OCI-LY7 (cell line): ENCODE measurements at regions not wholly inside any gene's neighbourhood (a gene's known extent, or its start where the extent isn't known, plus 50 kb on each side); places are given as distances from the start of the nearest gene placed in this dataset.

Source experiments
- BruUV-seq: library from RNA; stranded (reverse); fragments of 400-500 nt; replicated peaks from 2 replicates; lab custom pipeline; 2021; lab: Mats Ljungman, UMichigan
- CTCF ChIA-PET: fragments of 300-600 bp; sonication (Branson Sonifier 250); formaldehyde crosslinking; loops from one replicate; lab custom pipeline; 2022; ENCODE audit warnings: antibody characterized with exemption; ENCODE audit not compliant: unreplicated experiment; lab: Charles Lee
- POLR2A ChIA-PET: fragments of 300-600 bp; sonication (Branson Sonifier 250); formaldehyde crosslinking; loops from one replicate; lab custom pipeline; 2022; ENCODE audit warnings: antibody characterized with exemption; lab: Charles Lee
- DNase-seq: peaks from one replicate; pipeline ENCODE4 v3.0.0-alpha.2; 2015; ENCODE audit warnings: low spot score
- H2AFZ ChIP-seq: fragments of 200-600 bp; sonication (generic), shearing (Covaris generic); 2 replicates; pipeline ENCODE4 v1.6.1; 2014; ENCODE audit warnings: mild to moderate bottlenecking, antibody characterized with exemption, low read length, moderate library complexity
- H3K27ac ChIP-seq: fragments of 200-600 bp; sonication (generic); 2 replicates; pipeline ENCODE4 v1.5.1; 2014; ENCODE audit warnings: mixed run types, low read depth, mild to moderate bottlenecking, moderate library complexity, low read length, inconsistent platforms; ENCODE audit not compliant: poor library complexity, severe bottlenecking
- H3K36me3 ChIP-seq: fragments of 200-600 bp; sonication (generic); 2 replicates; pipeline ENCODE4 v1.6.1; 2014; ENCODE audit warnings: mild to moderate bottlenecking, antibody characterized with exemption, low read length, moderate library complexity, mixed read lengths; ENCODE audit not compliant: insufficient read depth
- H3K4me1 ChIP-seq: fragments of 200-600 bp; sonication (generic); 2 replicates; pipeline ENCODE4 v1.5.1; 2014; ENCODE audit warnings: mild to moderate bottlenecking, low read length; ENCODE audit not compliant: insufficient read depth, poor library complexity, severe bottlenecking
- H3K4me2 ChIP-seq: fragments of 200-600 bp; sonication (generic); 2 replicates; pipeline ENCODE4 v1.6.1; 2014; ENCODE audit warnings: mild to moderate bottlenecking, low read length
- H3K4me3 ChIP-seq: fragments of 200-600 bp; sonication (generic); 2 replicates; pipeline ENCODE4 v1.5.1; 2014; ENCODE audit warnings: mild to moderate bottlenecking, low read depth, low read length; ENCODE audit not compliant: poor library complexity, severe bottlenecking
- H3K79me2 ChIP-seq: fragments of 200-600 bp; sonication (generic); 2 replicates; pipeline ENCODE4 v1.6.1; 2016; ENCODE audit warnings: low read depth, mild to moderate bottlenecking, low read length, moderate library complexity, mixed read lengths; ENCODE audit not compliant: insufficient read depth
- H3K9me2 ChIP-seq: fragments of 200-600 bp; sonication (generic); 2 replicates; pipeline ENCODE4 v1.6.1; 2016; ENCODE audit warnings: mild to moderate bottlenecking, low read length, mixed read lengths; ENCODE audit not compliant: insufficient read depth
- H3K9me3 ChIP-seq: fragments of 200-600 bp; sonication (generic); 2 replicates; pipeline ENCODE4 v1.6.1; 2014; ENCODE audit warnings: mild to moderate bottlenecking, mixed run types, low read length, mixed read lengths
- H4K20me1 ChIP-seq: fragments of 200-600 bp; sonication (generic); 2 replicates; pipeline ENCODE4 v1.6.1; 2014; ENCODE audit warnings: mild to moderate bottlenecking, antibody characterized with exemption, low read length, moderate library complexity, mixed read lengths; ENCODE audit not compliant: insufficient read depth
- CTCF ChIP-seq: fragments of 200-600 bp; sonication (generic); conservative IDR thresholded peaks from 2 replicates; pipeline ENCODE4 v1.5.1; 2014; ENCODE audit warnings: mild to moderate bottlenecking, antibody characterized with exemption, low read length, moderate library complexity, mixed read lengths
- EZH2phosphoT487 ChIP-seq: fragments of 200-600 bp; sonication (generic); IDR thresholded peaks from 2 replicates; pipeline ENCODE4 v1.6.1; 2018; ENCODE audit warnings: low read depth, borderline replicate concordance, mild to moderate bottlenecking, mixed run types, antibody characterized with exemption, low read length, moderate library complexity, mixed read lengths
- intact Hi-C: fragments of 100-400 bp; cut with micrococcal nuclease; formaldehyde crosslinking; loops from one replicate; pipeline ENCODE4 v1.10.0; 2022; ENCODE audit not compliant: unreplicated experiment

GRCh38 chr9:117800389-117800788, 96.2 kb downstream of the TLR4 start:
- CTCF ChIA-PET, result no interaction called here
- no peak overlapping the region for H3K27ac ChIP-seq
- no peaks in the 10 kb centered on the region for H3K4me1 ChIP-seq
- no peak overlapping the region for H2AFZ ChIP-seq
- no peaks in the 10 kb centered on the region for H3K9me2 ChIP-seq
- no peak for DNase-seq
- no TSS peak for BruUV-seq
- TF ChIP-seq CTCF (no peak), EZH2phosphoT487 (no peak)
- H3K4me3 ChIP-seq, result no peak overlapping the region
- H3K9me3 ChIP-seq, result no peaks in the 10 kb centered on the region
- H3K36me3 ChIP-seq, result no peaks in the 10 kb centered on the region
- no peaks in the 10 kb centered on the region for H3K79me2 ChIP-seq
- no peaks in the 10 kb centered on the region for H4K20me1 ChIP-seq
- POLR2A ChIA-PET, result interaction anchor here (0.6 kb wide), 1 partner anchor 1104 kb away, joined by 3 read pairs; no protein-coding TSS in a partner anchor
- no peak overlapping the region for H3K4me2 ChIP-seq
- intact Hi-C loops, result no loop called here

- H3K9me2 ChIP-seq, result no peaks in the 10 kb centered on the region
- ChIA-PET CTCF (no interaction called here), POLR2A (no interaction called here)
- intact Hi-C loops, result loop anchor here (5.0 kb wide), 1 partner anchor 47 kb away; no protein-coding TSS in a partner anchor
- H3K27ac ChIP-seq, result no peak overlapping the region
- no peak overlapping the region for H3K4me2 ChIP-seq
- H2AFZ ChIP-seq, result no peak overlapping the region
- H3K4me3 ChIP-seq, result no peak overlapping the region
- TF ChIP-seq EZH2phosphoT487, result no peak
- no peaks in the 10 kb centered on the region for H3K36me3 ChIP-seq
- DNase-seq, result no peak
- H4K20me1 ChIP-seq, result no peaks in the 10 kb centered on the region
- H3K79me2 ChIP-seq, result no peaks in the 10 kb centered on the region
- BruUV-seq, result no TSS peak
- no peaks in the 10 kb centered on the region for H3K4me1 ChIP-seq
- H3K9me3 ChIP-seq, result no peaks in the 10 kb centered on the region
These were observed 105.5 kb downstream of the TLR4 start for GRCh38 chr9:117809751-117810150.

GRCh38 chr9:117815315-117815714, 111.1 kb downstream of the TLR4 start:
- no peak for TF ChIP-seq EZH2phosphoT487
- no peaks in the 10 kb centered on the region for H3K9me2 ChIP-seq
- H3K9me3 ChIP-seq, result no peaks in the 10 kb centered on the region
- no peak for DNase-seq
- no peaks in the 10 kb centered on the region for H4K20me1 ChIP-seq
- no peak overlapping the region for H2AFZ ChIP-seq
- no peaks in the 10 kb centered on the region for H3K36me3 ChIP-seq
- no peak overlapping the region for H3K4me2 ChIP-seq
- no peak overlapping the region for H3K4me3 ChIP-seq
- intact Hi-C loops, result no loop called here
- BruUV-seq, result no TSS peak
- POLR2A ChIA-PET, result no interaction called here
- no peaks in the 10 kb centered on the region for H3K4me1 ChIP-seq
- no peak overlapping the region for H3K27ac ChIP-seq
- CTCF ChIA-PET, result no interaction called here
- no peaks in the 10 kb centered on the region for H3K79me2 ChIP-seq

GRCh38 chr9:117815948-117816347, 111.7 kb downstream of the TLR4 start:
- H4K20me1 ChIP-seq, result no peaks in the 10 kb centered on the region
- no peak overlapping the region for H2AFZ ChIP-seq
- H3K79me2 ChIP-seq, result no peaks in the 10 kb centered on the region
- no peaks in the 10 kb centered on the region for H3K4me1 ChIP-seq
- DNase-seq, result no peak
- H3K4me2 ChIP-seq, result no peak overlapping the region
- no peaks in the 10 kb centered on the region for H3K36me3 ChIP-seq
- no peak for TF ChIP-seq CTCF
- no peak for TF ChIP-seq EZH2phosphoT487
- no peaks in the 10 kb centered on the region for H3K9me3 ChIP-seq
- ChIA-PET CTCF (no interaction called here), POLR2A (no interaction called here)
- no peaks in the 10 kb centered on the region for H3K9me2 ChIP-seq
- BruUV-seq, result no TSS peak
- H3K4me3 ChIP-seq, result no peak overlapping the region
- H3K27ac ChIP-seq, result no peak overlapping the region
- intact Hi-C loops, result no loop called here
